Inflammatory macrophage (primary cell): ENCODE measurements at regions not wholly inside any gene's neighbourhood (a gene's known extent, or its start where the extent isn't known, plus 50 kb on each side); places are given as distances from the start of the nearest gene placed in this dataset.
"Not testable (repeated sequence)": the region's sequence is repeated elsewhere in the genome, so short reads cannot be mapped to it uniquely, and the experiment has no call there.

Experiments
- DNase-seq, 2 donors: peaks; one replicate each; pipeline ENCODE4 v3.0.0-alpha.2; 2020 to 2022

- DNase-seq, result no peak
These were observed 60.4 kb upstream of the PDHA2 start for GRCh38 chr4:95779447-95779846.

- DNase-seq, result no peak
These were observed 61.2 kb upstream of the PDHA2 start for GRCh38 chr4:95778666-95779065.

DNA sequence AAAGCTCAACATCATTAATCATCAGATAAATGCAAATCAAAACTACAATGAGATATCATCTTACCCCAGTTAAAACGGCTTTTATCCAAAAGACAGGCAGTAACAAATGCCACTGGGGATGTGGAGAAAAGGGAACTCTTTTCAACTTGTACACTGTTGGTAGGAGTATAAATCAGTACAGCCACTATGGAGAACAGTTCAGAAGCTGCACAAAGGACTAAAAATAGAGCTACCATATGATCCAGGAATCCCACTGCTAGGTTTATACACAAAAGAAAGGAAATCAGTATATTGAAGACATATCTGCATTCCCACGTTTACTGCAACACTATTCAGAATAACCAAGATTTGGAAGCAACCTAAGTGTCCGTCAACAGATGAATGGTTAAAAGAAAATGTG is 69.3 kb upstream of the PDHA2 start:
- not testable (repeated sequence) for DNase-seq

DNA sequence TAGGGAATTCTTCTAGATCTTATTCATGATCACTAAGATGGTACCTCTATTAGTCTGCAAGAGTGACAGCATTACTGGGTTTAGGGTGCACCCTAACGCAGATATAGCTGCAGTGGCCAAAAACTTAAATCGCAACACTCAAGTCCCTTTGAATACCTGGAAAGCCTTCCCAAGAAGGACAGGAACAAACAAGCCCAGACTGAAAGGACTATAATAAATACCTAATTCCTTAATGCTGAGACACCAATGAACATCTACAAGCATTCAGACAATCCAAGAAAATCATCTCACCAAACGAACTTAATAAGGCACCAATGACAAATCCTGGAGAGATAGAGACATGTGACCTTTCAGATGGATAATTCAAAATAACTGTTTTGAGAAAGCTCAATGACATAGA is 74.9 kb upstream of the PDHA2 start:
- DNase-seq, result no peak

GRCh38 chr4:95761871-95762270 is 78.0 kb upstream of the PDHA2 start:
- no peak for DNase-seq

DNA sequence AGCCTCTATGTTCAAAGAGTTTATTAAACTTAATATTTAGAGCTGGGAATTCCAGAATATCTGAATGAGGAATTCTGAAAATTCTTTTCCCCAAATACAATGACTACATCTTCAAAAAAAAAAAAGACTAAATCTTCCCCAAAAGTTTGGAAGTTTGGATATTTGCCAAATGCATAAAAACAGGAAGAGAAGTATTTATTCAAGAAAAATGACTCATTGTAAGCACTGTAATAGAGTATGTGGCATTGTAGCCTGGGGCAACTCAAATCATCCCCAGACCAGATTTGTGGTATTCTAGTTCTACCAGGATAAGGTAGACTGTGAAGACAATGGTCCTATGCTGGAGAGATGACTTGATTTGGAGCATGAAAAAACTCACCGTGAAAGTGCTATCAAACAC is 78.5 kb upstream of the PDHA2 start:
- no peak for DNase-seq

DNA sequence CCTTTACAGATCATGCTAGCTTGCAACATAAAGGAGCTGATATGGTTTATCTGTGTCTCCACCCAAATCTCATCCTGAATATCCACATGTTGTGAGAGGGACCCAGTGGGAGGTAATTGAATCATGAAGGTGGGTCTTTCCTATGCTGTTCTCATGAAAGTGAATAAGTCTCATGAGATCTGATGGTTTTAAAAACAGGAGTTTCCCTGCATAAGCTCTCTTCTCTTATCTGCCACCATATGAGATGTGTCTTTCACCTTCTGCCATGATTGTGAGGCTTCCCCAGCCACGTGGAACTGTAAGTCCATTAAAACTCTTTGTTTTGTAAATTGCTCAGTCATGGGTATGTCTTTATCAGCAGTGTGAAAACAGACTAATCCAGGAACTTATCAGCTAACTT is 79.2 kb upstream of the PDHA2 start:
- DNase-seq, result not testable (repeated sequence)

DNA sequence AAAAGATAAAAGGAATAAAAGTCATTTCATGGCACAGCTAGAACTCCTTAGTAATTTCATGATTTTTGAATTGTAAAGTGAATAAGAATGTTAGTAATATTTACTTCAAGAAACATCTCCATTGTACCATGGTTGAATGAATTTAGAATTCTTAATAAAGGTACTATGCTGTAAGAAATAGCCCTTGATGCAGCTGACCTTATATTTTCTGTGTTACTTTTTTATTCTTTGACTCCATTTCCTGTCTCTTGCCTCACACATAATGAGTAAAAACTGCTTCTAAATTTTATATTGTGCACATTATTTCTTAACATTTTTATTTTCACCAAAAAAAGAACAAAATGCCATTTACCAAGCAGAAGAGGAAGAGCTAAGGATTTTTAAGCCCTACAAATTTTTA is 81.9 kb upstream of the PDHA2 start:
- no peak for DNase-seq

GRCh38 chr4:95754667-95755066 is 85.2 kb upstream of the PDHA2 start:
- DNase-seq, result no peak

DNA sequence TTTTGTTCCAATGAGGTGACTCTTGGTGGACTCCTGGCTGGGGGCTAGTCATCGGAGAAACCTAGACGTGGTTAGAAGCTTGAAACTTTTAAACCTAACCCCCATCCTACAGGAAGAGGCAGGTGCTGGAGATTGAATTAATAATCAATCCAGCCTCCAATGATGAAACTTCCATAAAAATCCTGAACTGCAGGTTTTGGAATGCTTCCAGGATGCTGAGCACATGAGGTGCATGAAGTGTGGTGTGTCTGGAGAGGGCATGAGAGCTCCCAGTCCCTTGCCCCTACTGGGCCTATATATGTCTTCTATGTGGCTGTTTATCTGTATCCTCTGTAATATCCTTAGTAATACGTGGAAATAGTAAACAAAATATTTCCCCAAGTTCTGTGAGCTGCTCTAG is 90.7 kb upstream of the PDHA2 start:
- DNase-seq, result no peak

- no peak for DNase-seq
These were observed 97.0 kb upstream of the PDHA2 start for GRCh38 chr4:95742872-95743271.

GRCh38 chr4:95742179-95742578 is 97.7 kb upstream of the PDHA2 start:
- DNase-seq, result no peak

GRCh38 chr4:95732061-95732460 is 107.8 kb upstream of the PDHA2 start:
- no peak for DNase-seq

GRCh38 chr4:95729596-95729995 is 110.3 kb upstream of the PDHA2 start:
- no peak for DNase-seq

- no peak for DNase-seq
These were observed 111.7 kb upstream of the PDHA2 start for GRCh38 chr4:95728145-95728544.

GRCh38 chr4:95715830-95716229 is 124.1 kb upstream of the PDHA2 start:
- no peak for DNase-seq

- DNase-seq, result no peak
These were observed 125.3 kb upstream of the PDHA2 start for GRCh38 chr4:95714571-95714970.

- DNase-seq, result no peak
These were observed 134.6 kb upstream of the PDHA2 start for GRCh38 chr4:95705323-95705722.

- DNase-seq, result no peak
These were observed 138.3 kb upstream of the PDHA2 start for GRCh38 chr4:95701500-95702170.

GRCh38 chr4:95694411-95694810 is 145.5 kb upstream of the PDHA2 start:
- DNase-seq, result no peak

DNA sequence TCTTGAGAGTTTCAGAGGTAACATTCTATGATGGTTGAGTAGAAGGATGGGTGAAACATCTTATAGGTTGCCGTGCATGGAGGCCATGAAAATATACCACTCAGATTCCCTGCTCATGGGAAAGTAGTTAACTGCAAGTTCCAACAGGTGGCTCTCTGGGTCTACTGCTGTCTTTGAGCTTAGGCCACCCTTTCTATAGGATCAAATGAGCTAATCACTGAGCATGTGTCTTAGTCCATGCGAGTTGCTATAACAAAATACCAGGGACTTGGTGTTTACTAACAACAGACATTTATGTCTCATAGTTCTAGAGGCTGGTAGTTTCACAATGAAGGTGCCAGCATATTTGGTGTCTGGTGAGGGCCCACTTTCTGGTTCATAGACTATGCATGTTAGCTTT is 144.8 kb upstream of the UNC5C start:
- no peak for DNase-seq

DNA sequence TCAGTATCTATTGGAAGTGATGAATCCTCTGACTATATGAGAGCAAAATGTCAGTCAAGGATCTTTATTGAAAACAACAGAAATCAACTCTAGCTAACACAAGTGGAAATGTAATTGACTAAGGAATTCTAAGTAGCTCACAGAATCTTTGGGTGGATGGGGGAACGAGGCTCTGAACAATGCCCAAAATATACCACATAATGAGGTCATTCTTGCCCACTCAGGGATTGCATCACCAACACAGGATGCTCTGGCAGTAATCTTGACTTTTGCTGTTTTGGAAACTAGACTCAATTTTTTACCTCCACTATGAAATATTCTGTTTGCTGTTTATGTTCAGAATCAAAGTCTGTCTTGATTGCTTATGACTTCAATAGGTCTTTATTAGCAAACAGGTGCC is 127.4 kb upstream of the UNC5C start:
- DNase-seq, result no peak

GRCh38 chr4:95675623-95676022 is 126.8 kb upstream of the UNC5C start:
- no peak for DNase-seq

- no peak for DNase-seq
These were observed 125.8 kb upstream of the UNC5C start for GRCh38 chr4:95674521-95674981.

DNA sequence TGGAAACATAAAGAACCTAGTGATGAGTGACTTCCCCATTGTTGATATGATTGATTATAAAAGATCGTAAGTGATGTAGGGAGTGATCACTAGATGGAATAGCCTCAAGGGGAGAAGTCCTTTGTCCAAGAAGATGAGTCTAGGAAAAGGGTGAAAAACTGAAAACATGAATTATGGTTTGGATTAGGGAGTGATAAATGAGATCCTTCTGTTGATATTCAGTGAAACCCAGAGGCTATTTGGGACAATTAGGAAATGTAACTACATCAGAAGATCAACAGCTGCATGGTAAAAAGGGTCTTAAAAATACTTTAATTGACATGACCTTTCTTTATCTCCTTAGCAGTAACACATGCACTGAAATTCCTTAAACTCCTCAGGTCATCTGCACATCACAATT is 124.0 kb upstream of the UNC5C start:
- no peak for DNase-seq
